ENCODE measurements at regions not wholly inside any gene's neighbourhood (a gene's known extent, or its start where the extent isn't known, plus 50 kb on each side); places are given as distances from the start of the nearest gene placed in this dataset.

- DNase-seq, result no peak
Measured at GRCh38 chr5:2204366-2205184, 321.9 kb upstream of the IRX4 start.

- no peak for DNase-seq
Measured at GRCh38 chr5:2203774-2204173, 321.0 kb upstream of the IRX4 start.

DNA sequence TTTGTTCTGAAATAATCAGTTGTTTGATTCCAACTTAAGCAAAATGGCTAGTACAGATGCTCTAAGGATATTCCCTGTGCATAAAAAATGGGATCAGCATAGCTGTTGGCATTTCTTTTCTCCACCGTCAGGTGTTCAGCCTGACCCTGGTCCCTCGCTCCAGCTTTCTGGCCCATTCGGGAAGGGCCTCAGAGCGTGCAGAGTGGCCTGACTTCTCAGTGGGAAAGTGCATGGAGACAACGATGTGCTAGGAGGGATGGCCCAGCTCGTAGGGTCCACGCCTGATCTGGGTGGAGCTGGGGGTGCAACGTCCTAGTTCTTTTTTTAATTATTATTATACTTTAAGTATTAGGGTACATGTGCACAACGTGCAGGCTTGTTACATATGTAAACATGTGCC, 319.1 kb upstream of the IRX4 start:
- no peak for DNase-seq

GRCh38 chr5:2201421-2201820, 318.7 kb upstream of the IRX4 start:
- DNase-seq, result no peak

DNA sequence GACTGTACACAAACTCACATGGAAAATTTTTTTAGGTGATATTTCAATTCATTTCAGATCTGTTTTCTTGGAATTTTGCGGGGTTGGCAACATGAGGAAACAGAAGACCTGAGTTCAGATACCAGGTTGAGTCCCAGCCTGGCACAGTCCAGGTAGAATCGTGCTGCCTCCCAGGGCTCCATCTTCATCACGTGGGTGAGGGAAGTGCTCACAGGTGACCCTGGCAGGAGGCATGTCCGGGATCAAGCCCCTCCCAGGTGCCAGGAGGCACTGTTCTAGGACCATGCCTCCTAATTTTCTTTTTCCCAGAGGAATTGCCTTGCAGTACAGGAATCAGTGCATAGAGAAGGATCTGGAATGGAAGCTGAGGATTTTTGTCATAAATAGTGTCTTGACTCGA, 318.3 kb upstream of the IRX4 start:
- no peak for DNase-seq

DNA sequence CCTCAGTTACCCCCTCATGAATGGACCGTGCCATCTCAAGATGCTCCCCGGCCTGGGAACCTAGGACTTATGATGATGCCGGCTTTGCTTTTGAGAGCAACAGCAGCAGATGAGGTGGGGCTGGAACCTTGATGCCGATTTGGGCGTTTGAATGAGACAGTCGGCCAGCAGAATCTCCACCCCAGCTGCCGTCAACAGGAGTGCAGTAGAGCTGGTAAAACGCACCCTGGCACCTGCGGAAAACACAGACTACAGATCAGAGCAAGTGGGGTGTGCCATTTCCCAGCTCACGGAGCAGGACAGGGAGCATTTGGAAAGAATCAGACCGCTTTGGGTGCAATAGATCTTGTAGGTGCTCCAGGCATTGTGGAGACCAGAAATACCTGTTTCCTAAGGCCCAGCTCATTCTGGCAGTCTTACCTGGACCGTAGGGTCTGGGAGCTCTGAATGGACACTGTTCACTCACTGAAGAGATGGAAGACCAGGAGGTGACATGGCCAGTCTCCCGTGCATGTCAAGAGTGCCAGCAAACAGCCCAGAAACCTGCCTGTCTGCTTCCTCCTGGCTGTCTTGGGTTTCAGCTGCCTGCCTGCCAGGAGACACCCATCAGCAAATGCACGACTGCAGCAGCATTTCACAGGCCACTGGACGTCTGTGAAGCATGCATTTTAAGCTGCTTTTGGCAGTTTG, 317.7 kb upstream of the IRX4 start:
- no peak for DNase-seq

DNA sequence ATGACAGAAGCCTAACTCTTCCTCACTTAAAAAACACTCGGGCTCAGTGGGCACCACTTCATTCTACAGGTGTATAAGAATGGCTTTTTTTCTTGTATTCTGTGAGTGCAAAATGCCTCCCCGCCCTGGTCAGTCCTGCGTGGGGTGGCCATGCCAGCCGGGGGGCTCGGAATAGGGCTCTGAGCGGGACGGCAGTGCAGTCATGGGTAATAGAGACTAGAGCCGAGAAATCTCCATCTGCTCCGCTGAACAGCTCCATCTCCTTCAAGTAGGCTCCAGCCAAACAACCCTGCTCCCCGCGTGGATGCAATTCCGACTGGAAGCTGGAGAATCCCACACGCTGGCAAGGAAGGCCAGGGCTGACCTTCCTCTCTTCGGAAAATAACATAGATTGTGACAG, 317.0 kb upstream of the IRX4 start:
- DNase-seq, result no peak

- no peak for DNase-seq
Measured at GRCh38 chr5:2196989-2197619, 314.4 kb upstream of the IRX4 start.

GRCh38 chr5:2196416-2196815, 313.7 kb upstream of the IRX4 start:
- DNase-seq, result no peak

- no peak for DNase-seq
Measured at GRCh38 chr5:2194949-2195348, 312.2 kb upstream of the IRX4 start.

GRCh38 chr5:2194236-2194555, 311.5 kb upstream of the IRX4 start:
- no peak for DNase-seq

GRCh38 chr5:2193542-2194235, 311.0 kb upstream of the IRX4 start:
- no peak for DNase-seq

DNA sequence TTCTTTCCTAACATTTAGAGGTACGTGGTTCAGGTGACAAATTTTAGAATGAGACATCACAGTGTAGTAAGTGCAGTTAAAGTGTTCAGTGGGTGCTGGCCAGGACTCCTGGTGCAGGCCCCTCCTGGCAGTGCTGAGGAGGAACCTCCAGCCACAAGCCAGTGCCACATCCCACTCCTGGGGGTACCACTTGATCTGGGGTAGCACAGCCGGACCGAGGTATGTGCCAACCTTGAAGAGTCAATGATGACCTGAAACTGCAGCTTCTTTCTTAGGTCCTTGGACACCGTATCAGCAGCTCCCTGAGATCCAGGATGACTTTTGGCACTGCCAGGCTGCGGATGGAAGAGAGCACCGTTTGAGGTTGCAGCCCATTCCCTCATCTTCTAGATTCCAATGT, 310.4 kb upstream of the IRX4 start:
- no peak for DNase-seq

GRCh38 chr5:2192496-2192895, 309.8 kb upstream of the IRX4 start:
- DNase-seq, result no peak

- DNase-seq, result no peak
Measured at GRCh38 chr5:2191972-2192371, 309.2 kb upstream of the IRX4 start.

DNA sequence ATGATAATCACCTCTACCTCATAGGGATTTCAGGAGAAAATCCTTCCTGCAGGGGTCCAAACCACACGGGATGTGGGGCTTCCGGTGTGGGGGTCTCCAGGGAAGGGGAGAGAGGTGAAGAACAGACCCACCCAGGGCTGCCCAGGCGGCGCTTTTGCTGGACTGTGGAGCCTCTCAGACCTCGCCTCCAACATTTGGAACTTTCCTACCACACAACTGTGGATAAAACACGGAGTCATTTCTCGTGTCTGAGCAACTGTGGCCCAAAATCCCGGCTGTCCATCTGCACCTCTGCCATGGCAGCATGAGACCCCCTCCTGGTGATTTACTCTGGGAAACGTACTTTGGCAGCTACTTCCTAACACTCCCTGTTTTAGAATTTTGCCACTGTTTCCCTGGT, 307.8 kb upstream of the IRX4 start:
- DNase-seq, result no peak

DNA sequence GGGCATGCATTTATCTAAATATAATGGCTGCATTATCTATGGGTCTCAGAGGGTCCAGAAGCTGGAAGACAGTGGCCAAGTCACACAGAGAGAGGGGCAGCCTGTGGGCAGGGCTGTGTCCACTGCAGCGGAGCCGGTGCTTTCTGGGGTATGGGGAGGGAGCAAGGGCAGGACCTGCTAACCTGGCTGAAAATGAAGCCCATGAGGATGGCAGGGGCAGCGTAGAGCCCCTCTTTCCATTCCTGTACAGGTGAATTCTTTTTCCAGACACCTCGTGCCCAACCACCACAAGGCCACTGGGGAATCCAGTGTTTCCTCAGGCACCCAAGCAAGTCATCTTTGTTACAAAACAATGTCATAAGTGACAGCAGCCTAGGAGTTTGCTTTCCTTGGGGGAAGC, 305.9 kb upstream of the IRX4 start:
- DNase-seq, result no peak

- DNase-seq, result no peak
Measured at GRCh38 chr5:2188137-2188536, 305.4 kb upstream of the IRX4 start.

- DNase-seq, result no peak
Measured at GRCh38 chr5:2187687-2188086, 305.0 kb upstream of the IRX4 start.

DNA sequence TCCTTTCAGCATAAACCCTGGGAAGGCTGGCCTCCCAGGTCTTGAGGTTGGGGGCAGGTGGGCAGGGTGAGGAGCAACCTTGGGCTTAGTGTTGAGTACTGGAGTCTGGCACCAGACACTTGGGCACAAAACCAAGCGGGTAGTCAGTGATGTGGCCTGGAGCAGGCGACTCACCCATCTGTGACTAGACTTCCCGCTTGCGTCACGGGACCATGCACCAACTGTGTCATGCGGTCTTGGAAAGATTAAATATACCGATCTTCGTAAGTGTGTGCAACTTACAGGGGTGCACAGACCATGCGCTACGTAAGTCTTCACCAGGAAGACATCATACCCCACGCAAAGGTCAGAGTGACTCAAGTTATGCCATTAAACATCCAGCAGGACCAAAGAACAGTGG, 304.4 kb upstream of the IRX4 start:
- no peak for DNase-seq

- no peak for DNase-seq
Measured at GRCh38 chr5:2186472-2187015, 303.8 kb upstream of the IRX4 start.

GRCh38 chr5:2185646-2186471, 303.1 kb upstream of the IRX4 start:
- DNase-seq, result no peak

Data from left kidney (tissue), 1 donor.